Karpas-422 (cell line): ENCODE measurements at regions not wholly inside any gene's neighbourhood (a gene's known extent, or its start where the extent isn't known, plus 50 kb on each side); places are given as distances from the start of the nearest gene placed in this dataset.

Experiments used
- DNase-seq: peaks from one replicate; pipeline ENCODE4 v3.0.0-alpha.2; 2015
- H2AFZ ChIP-seq: fragments of 200-600 bp; sonication (generic); 2 replicates; pipeline ENCODE4 v1.6.1; 2014; ENCODE audit warnings: antibody characterized with exemption, low read length, mixed read lengths
- H3K27ac ChIP-seq: fragments of 200-600 bp; sonication (generic); 2 replicates; pipeline ENCODE4 v1.5.1; 2014; ENCODE audit warnings: mild to moderate bottlenecking, low read length, moderate library complexity
- H3K27me3 ChIP-seq: fragments of 200-600 bp; sonication (generic); 2 replicates; pipeline ENCODE4 v1.6.1; 2014; ENCODE audit warnings: low read length, mixed read lengths
- H3K36me3 ChIP-seq: fragments of 200-600 bp; sonication (generic); 2 replicates; pipeline ENCODE4 v1.6.1; 2014; ENCODE audit warnings: low read length, mixed read lengths; ENCODE audit not compliant: insufficient read depth
- H3K4me1 ChIP-seq: fragments of 200-600 bp; sonication (generic); 2 replicates; pipeline ENCODE4 v1.6.1; 2014; ENCODE audit warnings: mild to moderate bottlenecking, low read length, mixed read lengths
- H3K4me2 ChIP-seq: fragments of 200-600 bp; sonication (generic); 2 replicates; pipeline ENCODE4 v1.6.1; 2014; ENCODE audit warnings: low read length, low read depth, mild to moderate bottlenecking; ENCODE audit not compliant: poor library complexity, severe bottlenecking
- H3K4me3 ChIP-seq: fragments of 200-600 bp; sonication (generic); 2 replicates; pipeline ENCODE4 v1.5.1; 2014; ENCODE audit warnings: mild to moderate bottlenecking, antibody characterized with exemption, low read length, mixed read lengths
- H3K79me2 ChIP-seq: fragments of 200-600 bp; sonication (generic); 2 replicates; pipeline ENCODE4 v1.6.1; 2014; ENCODE audit warnings: mild to moderate bottlenecking, low read length, mixed read lengths
- H3K9ac ChIP-seq: fragments of 200-600 bp; sonication (generic); 2 replicates; pipeline ENCODE4 v1.6.0; 2014; ENCODE audit warnings: low read length
- H3K9me2 ChIP-seq: fragments of 200-600 bp; sonication (generic), shearing (Covaris generic); replicated peaks from 2 replicates; pipeline ENCODE4 v1.6.0; 2014; ENCODE audit warnings: mild to moderate bottlenecking, low read length, moderate library complexity; ENCODE audit not compliant: insufficient read depth
- H3K9me3 ChIP-seq: fragments of 300-700, 200-600 bp; sonication (generic); 2 replicates; pipeline ENCODE4 v1.6.1; 2014; ENCODE audit warnings: low read length, mixed read lengths
- H4K20me1 ChIP-seq: fragments of 200-600 bp; sonication (generic); 2 replicates; pipeline ENCODE4 v1.6.1; 2014; ENCODE audit warnings: mild to moderate bottlenecking, antibody characterized with exemption, low read length, low read depth; ENCODE audit not compliant: insufficient read depth

GRCh38 chr5:165266939-165267338 is 1761.5 kb downstream of the MAT2B start:
- H3K27me3 ChIP-seq = no peaks in the 10 kb centered on the region
- H3K27ac ChIP-seq = no peak overlapping the region
- no peaks in the 10 kb centered on the region for H3K36me3 ChIP-seq
- peaks cover 37% of the 10 kb centered on the region for H3K9me3 ChIP-seq
- no peak for DNase-seq
- H3K79me2 ChIP-seq = no peaks in the 10 kb centered on the region
- no peak overlapping the region for H2AFZ ChIP-seq
- no peaks in the 10 kb centered on the region for H4K20me1 ChIP-seq
- H3K9me2 ChIP-seq = no peaks in the 10 kb centered on the region
- no peaks in the 10 kb centered on the region for H3K4me1 ChIP-seq
- no peak overlapping the region for H3K4me2 ChIP-seq
- H3K4me3 ChIP-seq = no peak overlapping the region
- no peak overlapping the region for H3K9ac ChIP-seq

GRCh38 chr5:165272436-165272835 is 1767.0 kb downstream of the MAT2B start:
- Histone ChIP-seq H3K79me2 (no peaks in the 10 kb centered on the region), H3K4me1 (no peaks in the 10 kb centered on the region), H3K4me2 (no peak overlapping the region), H2AFZ (no peak overlapping the region), H3K27me3 (no peaks in the 10 kb centered on the region), H3K9me2 (no peaks in the 10 kb centered on the region), H3K9ac (no peak overlapping the region), H3K36me3 (no peaks in the 10 kb centered on the region), H3K9me3 (peaks cover 39% of the 10 kb centered on the region), H3K4me3 (no peak overlapping the region), H3K27ac (no peak overlapping the region), H4K20me1 (no peaks in the 10 kb centered on the region)
- DNase-seq = no peak

- Histone ChIP-seq H4K20me1 (no peaks in the 10 kb centered on the region), H3K4me2 (no peak overlapping the region), H3K9me3 (peaks cover 35% of the 10 kb centered on the region), H3K27me3 (no peaks in the 10 kb centered on the region), H2AFZ (no peak overlapping the region), H3K36me3 (no peaks in the 10 kb centered on the region), H3K9ac (no peak overlapping the region), H3K4me3 (no peak overlapping the region), H3K4me1 (no peaks in the 10 kb centered on the region), H3K9me2 (no peaks in the 10 kb centered on the region), H3K27ac (no peak overlapping the region), H3K79me2 (no peaks in the 10 kb centered on the region)
- no peak for DNase-seq
Measured at GRCh38 chr5:165277661-165278060, 1772.2 kb downstream of the MAT2B start.

DNA sequence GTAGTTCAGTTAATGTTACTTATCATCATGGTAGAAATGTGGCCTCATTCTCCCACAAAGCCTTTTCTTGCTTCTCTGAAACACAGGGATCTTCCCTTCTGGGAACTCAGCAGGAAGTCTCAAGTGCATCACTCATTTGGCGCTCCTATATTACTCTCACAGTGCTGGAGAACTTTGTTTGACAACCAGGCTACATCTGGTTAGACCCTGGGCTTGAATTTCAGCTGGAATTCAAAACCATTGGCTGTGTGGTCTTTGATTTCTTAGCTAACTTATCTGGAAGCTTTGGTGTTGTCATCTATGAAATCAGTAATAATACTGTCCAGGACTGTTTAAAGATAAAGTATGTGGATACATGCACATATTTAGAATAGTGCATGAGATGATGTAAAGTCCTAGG is 1777.1 kb downstream of the MAT2B start:
- H3K27ac ChIP-seq = no peak overlapping the region
- H3K9ac ChIP-seq = no peak overlapping the region
- H3K9me3 ChIP-seq = peaks cover 46% of the 10 kb centered on the region
- H3K27me3 ChIP-seq = no peaks in the 10 kb centered on the region
- no peak overlapping the region for H3K4me2 ChIP-seq
- H3K79me2 ChIP-seq = no peaks in the 10 kb centered on the region
- no peaks in the 10 kb centered on the region for H3K36me3 ChIP-seq
- no peaks in the 10 kb centered on the region for H4K20me1 ChIP-seq
- no peaks in the 10 kb centered on the region for H3K9me2 ChIP-seq
- no peak for DNase-seq
- no peak overlapping the region for H3K4me3 ChIP-seq
- H2AFZ ChIP-seq = no peak overlapping the region
- H3K4me1 ChIP-seq = no peaks in the 10 kb centered on the region

DNA sequence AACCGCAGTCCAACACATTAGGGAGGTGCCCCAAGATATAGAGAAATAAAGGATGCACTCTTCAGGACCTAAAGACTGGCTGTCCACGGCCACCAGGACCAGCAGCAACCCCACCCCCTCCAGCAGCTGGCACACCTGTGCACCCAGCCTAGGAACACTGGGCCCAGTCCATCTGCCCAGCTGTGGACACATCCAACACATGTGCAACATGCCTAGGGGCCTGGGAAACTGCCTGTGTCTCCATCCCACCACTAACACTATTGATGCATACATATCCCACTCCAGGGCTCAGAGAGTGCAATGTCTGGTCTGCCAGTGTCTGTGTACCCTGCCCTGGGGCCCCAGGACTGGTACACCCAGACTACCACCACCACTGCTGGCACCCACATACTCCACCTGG is 1781.3 kb downstream of the MAT2B start:
- Histone ChIP-seq H3K4me1 (no peaks in the 10 kb centered on the region), H3K27ac (no peak overlapping the region), H3K79me2 (no peaks in the 10 kb centered on the region), H3K9ac (no peak overlapping the region), H3K4me2 (no peak overlapping the region), H3K4me3 (no peak overlapping the region), H3K9me3 (peaks cover 47% of the 10 kb centered on the region), H3K27me3 (no peaks in the 10 kb centered on the region), H3K36me3 (no peaks in the 10 kb centered on the region), H2AFZ (no peak overlapping the region), H4K20me1 (no peaks in the 10 kb centered on the region), H3K9me2 (no peaks in the 10 kb centered on the region)
- no peak for DNase-seq

- Histone ChIP-seq H3K4me1 (no peaks in the 10 kb centered on the region), H2AFZ (no peak overlapping the region), H3K79me2 (no peaks in the 10 kb centered on the region), H3K27ac (no peak overlapping the region), H3K9me3 (peaks cover 39% of the 10 kb centered on the region), H3K4me2 (no peak overlapping the region), H3K27me3 (no peaks in the 10 kb centered on the region), H3K4me3 (no peak overlapping the region), H4K20me1 (no peaks in the 10 kb centered on the region), H3K9me2 (no peaks in the 10 kb centered on the region), H3K9ac (no peak overlapping the region), H3K36me3 (no peaks in the 10 kb centered on the region)
- DNase-seq = no peak
Measured at GRCh38 chr5:165290535-165290934, 1785.1 kb downstream of the MAT2B start.

GRCh38 chr5:165296401-165297130 is 1791.1 kb downstream of the MAT2B start:
- no peak overlapping the region for H3K9ac ChIP-seq
- no peaks in the 10 kb centered on the region for H3K79me2 ChIP-seq
- no peak overlapping the region for H3K27ac ChIP-seq
- no peaks in the 10 kb centered on the region for H3K4me1 ChIP-seq
- H3K27me3 ChIP-seq = no peaks in the 10 kb centered on the region
- 0 out of 2 replicates have a peak, but pooled peaks cover 4% of the 10 kb centered on the region for H3K36me3 ChIP-seq
- H4K20me1 ChIP-seq = no peaks in the 10 kb centered on the region
- H2AFZ ChIP-seq = no peak overlapping the region
- no peak overlapping the region for H3K4me3 ChIP-seq
- H3K4me2 ChIP-seq = no peak overlapping the region
- DNase-seq = no peak
- H3K9me2 ChIP-seq = no peaks in the 10 kb centered on the region
- peaks cover 16% of the 10 kb centered on the region for H3K9me3 ChIP-seq

GRCh38 chr5:165304193-165304827 is 1798.9 kb downstream of the MAT2B start:
- H4K20me1 ChIP-seq = no peaks in the 10 kb centered on the region

More at GRCh38 chr5:165304193-165304827, 1798.9 kb downstream of the MAT2B start:
- Histone ChIP-seq H3K27ac (no peak overlapping the region), H3K9me2 (no peaks in the 10 kb centered on the region), H3K4me1 (no peaks in the 10 kb centered on the region), H3K9me3 (peaks cover 10% of the 10 kb centered on the region), H3K4me3 (no peak overlapping the region), H3K4me2 (no peak overlapping the region), H3K36me3 (0 out of 2 replicates have a peak, but pooled peaks cover 4% of the 10 kb centered on the region), H3K9ac (no peak overlapping the region), H3K27me3 (no peaks in the 10 kb centered on the region), H3K79me2 (no peaks in the 10 kb centered on the region), H2AFZ (no peak overlapping the region)
- DNase-seq = no peak
